ENCODE measurements at regions not wholly inside any gene's neighbourhood (a gene's known extent, or its start where the extent isn't known, plus 50 kb on each side); places are given as distances from the start of the nearest gene placed in this dataset.

DNA sequence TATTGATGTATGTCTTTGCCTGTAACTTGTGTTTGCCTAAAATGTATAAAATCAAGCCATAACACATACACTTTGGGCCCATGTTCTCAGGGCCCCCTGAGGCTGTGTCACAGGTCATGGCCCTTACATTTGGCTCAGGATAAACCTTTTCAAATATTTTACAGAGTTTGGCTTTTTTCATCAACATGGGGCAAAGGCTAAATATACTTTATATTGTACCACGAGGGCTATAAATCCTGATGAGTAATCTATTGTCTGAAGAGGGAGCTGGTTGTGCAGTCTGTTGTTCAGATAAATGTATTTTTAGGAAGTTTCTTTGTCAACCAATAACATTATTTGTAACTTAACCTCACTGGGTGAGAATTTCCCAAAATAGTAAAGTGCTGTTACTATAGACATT is 404.6 kb upstream of the DDI1 start:
- Histone ChIP-seq H3K4me2 (replicated peaks; ENCODE audit: extremely low read depth, low read length, poor library complexity, severe bottlenecking) (no peak overlapping the region), H3K27me3 (ENCODE audit: control insufficient read depth in 2 of 2, insufficient read depth in 2 of 2, low read length in 2 of 2) (no peaks in the 10 kb centered on the region), H4K20me1 (ENCODE audit: insufficient read depth, low read length) (no peaks in the 10 kb centered on the region), H3K27ac (ENCODE audit: low read depth in 1 of 2, low read length in 2 of 2) (no peak overlapping the region), H3K9me3 (replicated peaks in 1 of 2; ENCODE audit: control insufficient read depth in 1 of 2, insufficient read depth in 1 of 2, low read length in 2 of 2) (no peaks in the 10 kb centered on the region), H3K4me3 (replicated peaks in 1 of 3; ENCODE audit: low read depth in 2 of 3, low read length in 3 of 3) (no peak overlapping the region), H3K9ac (ENCODE audit: insufficient read depth, low read length, poor library complexity, severe bottlenecking) (no peak overlapping the region), H3K79me2 (ENCODE audit: insufficient read depth, low read length) (no peaks in the 10 kb centered on the region), H3K36me3 (replicated peaks in 1 of 2; ENCODE audit: control insufficient read depth in 1 of 2, insufficient read depth in 2 of 2, low read length in 2 of 2) (no peaks in the 10 kb centered on the region), H2AFZ (ENCODE audit: insufficient read depth, low read depth, low read length, poor library complexity, severe bottlenecking) (no peak overlapping the region), H3K4me1 (ENCODE audit: control insufficient read depth in 1 of 2, insufficient read depth in 2 of 2, low read length in 2 of 2) (no peaks in the 10 kb centered on the region)
- WGBS (ENCODE audit: insufficient coverage), result no CpG with 5 or more reads among the region's 1 CpG
- Mint-ChIP-seq H3K36me3 (no peaks in the 10 kb centered on the region), H3K9me3 (peaks cover 0 to 7% (median 0%) of the 10 kb centered on the region in 7 donors), H3K4me3 (no peak overlapping the region), H3K27ac (no peak overlapping the region), H3K4me1 (no peaks in the 10 kb centered on the region), H3K27me3 (ENCODE audit: low read depth in 3 of 3) (peaks cover 0 to 2% (median under 1%) of the 10 kb centered on the region in 3 donors)
- no peak for DNase-seq
- TF ChIP-seq, protein P1, sequence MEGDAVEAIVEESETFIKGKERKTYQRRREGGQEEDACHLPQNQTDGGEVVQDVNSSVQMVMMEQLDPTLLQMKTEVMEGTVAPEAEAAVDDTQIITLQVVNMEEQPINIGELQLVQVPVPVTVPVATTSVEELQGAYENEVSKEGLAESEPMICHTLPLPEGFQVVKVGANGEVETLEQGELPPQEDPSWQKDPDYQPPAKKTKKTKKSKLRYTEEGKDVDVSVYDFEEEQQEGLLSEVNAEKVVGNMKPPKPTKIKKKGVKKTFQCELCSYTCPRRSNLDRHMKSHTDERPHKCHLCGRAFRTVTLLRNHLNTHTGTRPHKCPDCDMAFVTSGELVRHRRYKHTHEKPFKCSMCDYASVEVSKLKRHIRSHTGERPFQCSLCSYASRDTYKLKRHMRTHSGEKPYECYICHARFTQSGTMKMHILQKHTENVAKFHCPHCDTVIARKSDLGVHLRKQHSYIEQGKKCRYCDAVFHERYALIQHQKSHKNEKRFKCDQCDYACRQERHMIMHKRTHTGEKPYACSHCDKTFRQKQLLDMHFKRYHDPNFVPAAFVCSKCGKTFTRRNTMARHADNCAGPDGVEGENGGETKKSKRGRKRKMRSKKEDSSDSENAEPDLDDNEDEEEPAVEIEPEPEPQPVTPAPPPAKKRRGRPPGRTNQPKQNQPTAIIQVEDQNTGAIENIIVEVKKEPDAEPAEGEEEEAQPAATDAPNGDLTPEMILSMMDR (IDR thresholded peaks at IDR 0.05), result no peak
- intact Hi-C loops (cut with micrococcal nuclease), result no loop called here

GRCh38 chr11:103633068-103633788 is 403.2 kb upstream of the DDI1 start:
- Histone ChIP-seq H3K27me3 (ENCODE audit: control insufficient read depth in 2 of 2, insufficient read depth in 2 of 2, low read length in 2 of 2) (no peaks in the 10 kb centered on the region), H3K4me3 (replicated peaks in 1 of 3; ENCODE audit: low read depth in 2 of 3, low read length in 3 of 3) (no peak overlapping the region), H4K20me1 (ENCODE audit: insufficient read depth, low read length) (no peaks in the 10 kb centered on the region), H3K79me2 (ENCODE audit: insufficient read depth, low read length) (no peaks in the 10 kb centered on the region), H3K9me3 (replicated peaks in 1 of 2; ENCODE audit: control insufficient read depth in 1 of 2, insufficient read depth in 1 of 2, low read length in 2 of 2) (no peaks in the 10 kb centered on the region), H3K36me3 (replicated peaks in 1 of 2; ENCODE audit: control insufficient read depth in 1 of 2, insufficient read depth in 2 of 2, low read length in 2 of 2) (no peaks in the 10 kb centered on the region), H2AFZ (ENCODE audit: insufficient read depth, low read depth, low read length, poor library complexity, severe bottlenecking) (no peak overlapping the region), H3K27ac (ENCODE audit: low read depth in 1 of 2, low read length in 2 of 2) (no peak overlapping the region), H3K4me1 (ENCODE audit: control insufficient read depth in 1 of 2, insufficient read depth in 2 of 2, low read length in 2 of 2) (no peaks in the 10 kb centered on the region), H3K9ac (ENCODE audit: insufficient read depth, low read length, poor library complexity, severe bottlenecking) (no peak overlapping the region), H3K4me2 (replicated peaks; ENCODE audit: extremely low read depth, low read length, poor library complexity, severe bottlenecking) (no peak overlapping the region)
- DNase-seq, result no peak
- H3K9me3 Mint-ChIP-seq, result peaks cover 0 to 7% (median 0%) of the 10 kb centered on the region in 7 donors
- no peak overlapping the region for H3K27ac Mint-ChIP-seq
- H3K27me3 Mint-ChIP-seq (ENCODE audit: low read depth in 3 of 3), result no peaks in the 10 kb centered on the region
- TF ChIP-seq, protein P1 (IDR thresholded peaks at IDR 0.05), result no peak
- H3K4me1 Mint-ChIP-seq, result no peaks in the 10 kb centered on the region
- no peaks in the 10 kb centered on the region for H3K36me3 Mint-ChIP-seq
- WGBS (ENCODE audit: insufficient coverage), result no CpG with 5 or more reads among the region's 1 CpG
- no peak overlapping the region for H3K4me3 Mint-ChIP-seq
- intact Hi-C loops (cut with micrococcal nuclease), result no loop called here
